ENCODE measurements at regions not wholly inside any gene's neighbourhood (a gene's known extent, or its start where the extent isn't known, plus 50 kb on each side); places are given as distances from the start of the nearest gene placed in this dataset.

- DNase-seq (ENCODE audit: low spot score): no peak
- no peak for TF ChIP-seq CTCF (IDR thresholded peaks at IDR 0.05; ENCODE audit: extremely low read depth, missing control alignments)
These were observed 58.1 kb downstream of the KLF4 start for GRCh38 chr9:107431461-107431860.

- no peak for DNase-seq (ENCODE audit: low spot score)
- TF ChIP-seq CTCF (IDR thresholded peaks at IDR 0.05; ENCODE audit: extremely low read depth, missing control alignments): no peak
These were observed 59.5 kb downstream of the KLF4 start for GRCh38 chr9:107430071-107430470.

GRCh38 chr9:107426126-107426525 lies 63.4 kb downstream of the KLF4 start:
- no peak for TF ChIP-seq CTCF (IDR thresholded peaks at IDR 0.05; ENCODE audit: extremely low read depth, missing control alignments)
- no peak for DNase-seq (ENCODE audit: low spot score)

- DNase-seq (ENCODE audit: low spot score): peak; percentile 58
- peak; percentile 96 for TF ChIP-seq CTCF (IDR thresholded peaks at IDR 0.05; ENCODE audit: extremely low read depth, missing control alignments)
These were observed 64.2 kb downstream of the KLF4 start for GRCh38 chr9:107425101-107426025.

- no peak for TF ChIP-seq CTCF (IDR thresholded peaks at IDR 0.05; ENCODE audit: extremely low read depth, missing control alignments)
- DNase-seq (ENCODE audit: low spot score): no peak
These were observed 66.0 kb downstream of the KLF4 start for GRCh38 chr9:107423540-107423939.

GRCh38 chr9:107422189-107423185 lies 67.1 kb downstream of the KLF4 start:
- DNase-seq (ENCODE audit: low spot score): peak; percentile 45

More at GRCh38 chr9:107422189-107423185, 67.1 kb downstream of the KLF4 start:
- TF ChIP-seq CTCF (IDR thresholded peaks at IDR 0.05; ENCODE audit: extremely low read depth, missing control alignments): peak; percentile 56

All from GM20000 (cell line).